MM.1S (cell line): ENCODE measurements at regions not wholly inside any gene's neighbourhood (a gene's known extent, or its start where the extent isn't known, plus 50 kb on each side); places are given as distances from the start of the nearest gene placed in this dataset.

ENCODE experiments used
- CTCF ChIP-seq: fragments of 300-600 bp; sonication (generic); IDR thresholded peaks from 2 replicates; pipeline ENCODE4 v1.5.1; 2016; ENCODE audit warnings: antibody characterized with exemption, low read length, mixed read lengths
- EZH2 ChIP-seq: fragments of 300-600 bp; sonication (generic); optimal IDR thresholded peaks from 2 replicates; pipeline ENCODE3; 2017; ENCODE audit warnings: low read depth, mild to moderate bottlenecking, antibody characterized with exemption, low read length, mixed read lengths

- TF ChIP-seq CTCF (no peak), EZH2 (no peak)
These were observed 349.9 kb upstream of the SLC35B3 start for GRCh38 chr6:8785223-8785622.
